Stimulated activated naive CD8-positive, alpha-beta T cell treated with anti-CD3 and anti-CD28 coated beads, Interleukin-15, amount 100 ng/mL, for 72 hours (primary cell): ENCODE measurements at regions not wholly inside any gene's neighbourhood (a gene's known extent, or its start where the extent isn't known, plus 50 kb on each side); places are given as distances from the start of the nearest gene placed in this dataset.

Source experiments
- ATAC-seq: fragments of 150-1000 bp; cut with Tn5 transposase; 2 replicates; pipeline ENCODE4 v1.10.0; 2021; ENCODE audit warnings: mild to moderate bottlenecking, moderate library complexity
- DNase-seq, 2 donors: peaks; one replicate each; pipeline ENCODE4 v3.0.0; 2021 to 2022
- H3K27ac Mint-ChIP-seq, 2 donors: one replicate each; pipeline ENCODE4 v1.8.0; 2022; ENCODE audit warnings: mild to moderate bottlenecking in 2 of 2, mixed read lengths in 2 of 2, moderate library complexity in 2 of 2
- H3K27me3 Mint-ChIP-seq: one replicate; pipeline ENCODE4 v1.8.0; 2022; ENCODE audit warnings: mixed read lengths
- H3K4me1 Mint-ChIP-seq: one replicate; pipeline ENCODE4 v1.8.0; 2022; ENCODE audit warnings: mild to moderate bottlenecking, mixed read lengths
- H3K4me3 Mint-ChIP-seq, 2 donors: one replicate each; pipeline ENCODE4 v1.8.0; 2022; ENCODE audit warnings: mild to moderate bottlenecking in 2 of 2, mixed read lengths in 2 of 2, moderate library complexity in 1 of 2
- H3K9me3 Mint-ChIP-seq, 2 donors: one replicate each; pipeline ENCODE4 v1.8.0; 2022; ENCODE audit warnings: mixed read lengths in 2 of 2

GRCh38 chr2:2799151-2799697 lies 468.1 kb upstream of the MYT1L start:
- no peak for DNase-seq
- H3K4me1 Mint-ChIP-seq = no peaks in the 10 kb centered on the region
- H3K27me3 Mint-ChIP-seq = no peaks in the 10 kb centered on the region
- no peak overlapping the region for H3K27ac Mint-ChIP-seq
- H3K9me3 Mint-ChIP-seq = peaks cover 0 to 5% of the 10 kb centered on the region in 2 donors
- ATAC-seq = no peak
- H3K4me3 Mint-ChIP-seq = no peak overlapping the region

DNA sequence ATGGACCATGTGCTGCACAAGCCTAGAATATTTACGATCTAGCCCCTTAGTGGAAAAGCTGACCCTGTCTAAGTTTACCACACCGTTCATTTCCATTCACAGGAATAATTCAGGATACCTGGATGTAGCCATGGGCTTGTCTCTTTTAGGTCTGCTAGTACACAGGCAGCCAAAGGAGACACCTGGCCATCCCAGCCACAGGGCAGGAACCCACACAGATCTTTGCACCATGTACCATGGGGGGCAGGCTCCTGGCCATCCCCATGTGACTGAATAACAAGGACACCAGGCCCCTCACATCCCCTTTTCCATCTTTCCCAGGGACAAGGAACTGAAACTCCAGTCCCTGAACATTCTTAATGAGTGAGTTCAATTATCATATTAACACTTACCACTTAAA lies 467.3 kb upstream of the MYT1L start:
- no peak for DNase-seq
- no peak for ATAC-seq
- Mint-ChIP-seq H3K27ac (peak overlapping the region in 1 of 2 donors; percentile 74), H3K4me1 (no peaks in the 10 kb centered on the region), H3K4me3 (no peak overlapping the region), H3K27me3 (peaks cover 5% of the 10 kb centered on the region), H3K9me3 (peaks cover 0 to 5% of the 10 kb centered on the region in 2 donors)

DNA sequence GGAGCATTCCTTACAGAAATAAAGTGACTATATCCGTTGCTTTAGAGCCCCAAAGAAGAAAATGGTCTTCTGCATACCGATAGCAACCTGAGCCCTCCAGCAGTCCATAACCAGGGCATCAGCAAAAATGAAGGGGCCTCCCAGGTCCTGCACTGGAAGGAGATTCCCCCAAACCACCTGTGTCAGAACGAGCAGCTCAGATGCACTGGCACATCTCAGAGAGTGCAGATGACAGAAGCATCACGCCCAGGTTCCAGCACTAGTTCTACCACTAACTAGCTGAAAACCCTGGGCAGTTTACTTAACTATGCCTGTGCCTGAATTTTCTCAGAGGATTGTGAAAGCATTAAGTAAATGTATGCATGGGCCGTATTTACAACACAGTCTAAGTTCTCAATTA lies 466.7 kb upstream of the MYT1L start:
- DNase-seq = no peak
- no peak for ATAC-seq
- no peak overlapping the region for H3K4me3 Mint-ChIP-seq
- H3K27ac Mint-ChIP-seq = no peak overlapping the region
- peaks cover 9% of the 10 kb centered on the region for H3K27me3 Mint-ChIP-seq
- peaks cover 0 to 5% of the 10 kb centered on the region in 2 donors for H3K9me3 Mint-ChIP-seq
- no peaks in the 10 kb centered on the region for H3K4me1 Mint-ChIP-seq

DNA sequence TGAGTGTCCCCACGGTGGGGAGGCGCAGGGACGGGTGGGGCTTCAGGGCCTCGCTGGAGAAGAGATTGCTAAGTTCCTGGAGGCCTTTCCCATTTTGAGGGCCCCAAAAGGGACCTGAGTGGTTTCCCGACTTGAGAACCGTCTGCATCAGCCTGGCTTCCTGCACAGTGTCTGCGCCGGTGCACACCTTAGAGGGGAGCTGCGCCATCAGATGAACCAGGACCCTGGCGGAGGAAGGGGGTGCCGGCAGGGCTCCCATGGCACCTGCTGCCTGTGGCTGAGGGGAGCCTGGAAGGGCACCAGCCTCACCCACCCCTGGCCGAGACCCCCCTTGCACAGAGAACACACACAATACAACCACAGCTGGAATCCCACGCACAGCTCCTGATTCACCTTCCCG lies 465.1 kb upstream of the MYT1L start:
- peaks cover 17% of the 10 kb centered on the region for H3K27me3 Mint-ChIP-seq
- peak overlapping the region in 1 of 2 donors; percentile 15 for H3K27ac Mint-ChIP-seq
- no peak overlapping the region for H3K4me3 Mint-ChIP-seq
- ATAC-seq = no peak
- no peaks in the 10 kb centered on the region for H3K9me3 Mint-ChIP-seq
- no peak for DNase-seq
- no peaks in the 10 kb centered on the region for H3K4me1 Mint-ChIP-seq

DNA sequence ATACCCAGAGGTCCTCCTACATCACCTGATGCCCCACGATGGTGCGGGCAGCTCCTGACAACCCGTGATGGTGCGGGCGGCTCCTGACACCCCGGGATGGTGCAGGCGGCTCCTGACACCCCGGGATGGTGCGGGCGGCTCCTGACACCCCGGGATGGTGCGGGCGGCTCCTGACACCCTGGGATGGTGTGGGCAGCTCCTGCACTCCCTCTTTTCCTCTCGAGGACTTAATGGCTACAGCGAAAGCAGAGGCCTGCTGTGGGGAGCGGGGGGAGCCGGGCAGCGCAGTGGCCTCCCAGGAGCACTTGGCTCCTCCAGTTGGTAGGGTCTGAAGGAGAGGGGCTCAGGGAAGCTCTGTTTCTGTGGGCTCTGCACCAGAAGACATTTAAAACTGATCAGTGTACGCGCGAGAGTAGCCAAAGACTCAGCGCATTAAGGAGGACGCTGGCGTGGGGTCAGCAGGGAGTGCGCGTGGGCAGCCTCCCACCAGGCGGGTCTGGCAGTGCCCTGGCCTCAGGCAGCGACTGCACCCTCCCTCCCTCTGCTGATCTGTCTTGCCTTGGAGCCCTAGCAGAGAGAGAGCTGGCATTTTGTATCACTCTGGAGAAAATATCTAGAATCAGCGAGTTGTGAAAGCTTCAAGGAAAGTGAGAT lies 464.5 kb upstream of the MYT1L start:
- Mint-ChIP-seq H3K27ac (no peak overlapping the region), H3K27me3 (peaks cover 17% of the 10 kb centered on the region), H3K4me3 (no peak overlapping the region), H3K4me1 (no peaks in the 10 kb centered on the region), H3K9me3 (no peaks in the 10 kb centered on the region)
- DNase-seq (no peak), ATAC-seq (peak; percentile 34)

DNA sequence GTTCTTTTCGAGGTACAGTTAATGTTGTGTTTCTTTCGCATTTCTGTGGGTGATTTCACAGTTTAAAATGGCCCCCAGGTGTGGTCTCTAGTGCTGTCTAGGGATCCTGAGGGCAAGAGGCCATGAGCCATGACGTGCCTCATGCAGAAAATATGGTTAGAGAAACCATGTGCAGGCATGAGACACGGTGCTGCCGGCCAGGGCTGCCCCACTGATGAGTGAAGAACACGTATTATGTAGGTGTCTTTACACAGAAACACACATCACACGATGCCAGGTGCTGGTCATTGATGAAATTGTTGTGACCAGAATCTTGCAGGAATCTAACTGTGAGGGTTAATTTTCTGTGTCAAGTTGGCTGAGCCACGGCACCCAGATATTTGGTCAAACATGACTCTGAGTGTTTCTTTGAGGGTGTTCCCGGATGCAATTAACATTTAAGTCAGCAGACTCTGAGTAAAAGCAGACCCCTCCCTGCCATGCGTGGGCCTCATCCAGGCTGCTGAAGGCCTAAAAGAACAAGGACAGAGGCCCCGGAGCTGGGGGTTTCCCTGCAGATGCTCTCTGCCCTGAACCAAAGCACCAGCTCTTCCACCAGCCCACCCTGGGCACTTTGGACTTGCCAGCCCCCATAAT lies 463.0 kb upstream of the MYT1L start:
- H3K4me1 Mint-ChIP-seq = no peaks in the 10 kb centered on the region
- H3K9me3 Mint-ChIP-seq = no peaks in the 10 kb centered on the region
- H3K27ac Mint-ChIP-seq = peak overlapping the region in 1 of 2 donors; percentile 51
- ATAC-seq (no peak), DNase-seq (no peak)
- H3K4me3 Mint-ChIP-seq = no peak overlapping the region
- H3K27me3 Mint-ChIP-seq = peaks cover 17% of the 10 kb centered on the region

GRCh38 chr2:2793514-2793913 lies 462.4 kb upstream of the MYT1L start:
- H3K9me3 Mint-ChIP-seq = no peaks in the 10 kb centered on the region
- DNase-seq (no peak), ATAC-seq (no peak)
- H3K27ac Mint-ChIP-seq = peak overlapping the region in 1 of 2 donors; percentile 51
- peaks cover 17% of the 10 kb centered on the region for H3K27me3 Mint-ChIP-seq
- no peaks in the 10 kb centered on the region for H3K4me1 Mint-ChIP-seq
- H3K4me3 Mint-ChIP-seq = no peak overlapping the region

DNA sequence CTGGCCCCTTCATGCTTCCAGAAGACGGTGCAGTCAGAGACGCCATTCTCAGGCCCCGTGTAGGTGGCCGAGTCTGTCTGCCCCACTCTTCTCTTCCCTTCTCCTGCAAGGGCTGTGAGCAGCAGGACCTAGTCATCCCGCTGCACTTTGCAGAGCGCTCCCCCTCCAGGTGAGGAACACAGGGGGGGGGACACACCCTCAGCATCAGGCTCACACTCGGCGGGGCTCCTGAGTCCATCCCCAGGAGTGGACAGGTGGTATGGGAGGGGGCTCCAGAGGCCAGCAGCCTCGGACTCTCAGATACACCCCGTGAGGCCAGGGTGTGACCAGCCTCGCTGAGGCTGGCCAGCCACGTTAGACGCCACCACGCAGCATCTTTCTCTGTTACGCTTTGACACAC lies 460.5 kb upstream of the MYT1L start:
- Mint-ChIP-seq H3K27me3 (peaks cover 17% of the 10 kb centered on the region), H3K4me1 (no peaks in the 10 kb centered on the region), H3K4me3 (no peak overlapping the region), H3K27ac (peak overlapping the region in 1 of 2 donors; percentile 61), H3K9me3 (no peaks in the 10 kb centered on the region)
- DNase-seq = no peak
- ATAC-seq = no peak

DNA sequence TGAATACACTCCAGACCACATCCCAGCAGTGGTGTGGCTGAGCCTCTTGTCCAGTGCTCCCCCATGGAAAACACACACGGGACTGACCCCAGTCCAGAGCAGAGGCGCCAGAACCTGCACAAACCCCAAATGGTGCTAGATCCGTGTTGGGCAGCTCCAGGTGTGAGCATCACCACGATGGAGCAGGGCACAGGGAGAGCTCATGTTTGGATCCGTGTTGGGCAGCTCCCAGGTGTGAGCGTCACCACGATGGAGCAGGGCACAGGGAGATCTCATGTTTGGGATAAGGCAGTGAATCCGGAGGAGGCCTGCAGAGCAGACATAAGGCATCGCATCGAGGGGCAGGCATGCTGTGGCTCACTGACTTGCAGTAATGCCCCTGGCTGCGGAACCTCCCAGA lies 460.0 kb upstream of the MYT1L start:
- DNase-seq = no peak
- no peak overlapping the region for H3K4me3 Mint-ChIP-seq

GRCh38 chr2:2788076-2788475 lies 457.0 kb upstream of the MYT1L start:
- no peak for DNase-seq
- Mint-ChIP-seq H3K4me3 (no peak overlapping the region), H3K4me1 (no peaks in the 10 kb centered on the region), H3K27me3 (peaks cover 26% of the 10 kb centered on the region), H3K9me3 (no peaks in the 10 kb centered on the region), H3K27ac (no peak overlapping the region)
- ATAC-seq = no peak

More for the DNA sequence above, 460.0 kb upstream of the MYT1L start:
- Mint-ChIP-seq H3K27ac (no peak overlapping the region), H3K4me1 (no peaks in the 10 kb centered on the region), H3K27me3 (peaks cover 17% of the 10 kb centered on the region), H3K9me3 (no peaks in the 10 kb centered on the region)
- ATAC-seq = no peak

DNA sequence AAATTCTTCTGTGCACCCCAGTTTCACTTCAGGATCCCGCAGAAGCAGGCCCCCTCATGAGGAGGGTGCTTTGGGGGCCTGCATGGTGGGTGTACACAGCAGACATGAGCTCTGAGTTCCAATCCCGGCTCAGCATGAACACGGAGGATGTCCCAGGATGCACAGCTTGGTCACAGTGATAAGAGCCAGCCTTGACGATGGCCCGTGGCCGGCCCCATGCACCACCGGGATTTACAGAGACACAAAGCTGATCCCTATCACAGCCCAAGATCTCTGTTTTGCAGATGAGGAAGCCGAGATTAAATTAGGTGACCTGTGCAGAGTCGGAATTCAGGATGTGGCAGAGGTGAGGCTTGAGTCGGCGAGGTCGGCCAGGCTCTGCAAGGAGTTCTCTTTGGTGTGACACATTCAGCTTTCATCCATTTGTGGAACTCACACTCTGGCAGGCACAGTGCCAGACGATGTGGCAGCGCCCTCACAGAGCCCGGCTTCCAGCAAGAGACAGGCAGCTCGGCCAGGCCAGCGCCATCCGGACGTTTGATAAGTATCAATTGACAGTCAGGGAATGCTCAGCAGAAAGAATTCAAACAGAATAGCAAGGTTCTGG lies 456.3 kb upstream of the MYT1L start:
- H3K27ac Mint-ChIP-seq = no peak overlapping the region

DNA sequence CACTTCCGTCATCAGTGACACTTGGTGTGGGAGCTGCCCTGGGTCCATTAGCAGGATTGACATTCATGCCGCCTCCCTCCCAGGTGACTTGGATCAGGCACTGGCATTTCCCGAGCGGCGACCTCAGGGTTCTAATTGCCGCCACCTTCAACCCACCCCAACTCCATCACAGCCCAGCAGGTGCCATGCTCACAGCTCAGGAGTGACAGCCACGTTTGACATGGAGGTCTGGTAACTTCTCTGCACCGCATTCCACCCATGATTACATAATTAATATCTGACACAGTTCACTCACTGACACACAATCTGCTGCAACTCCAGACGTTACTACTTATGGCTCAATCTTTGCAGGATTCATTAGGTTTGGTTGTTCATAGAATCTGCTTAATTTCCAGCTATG lies 450.9 kb upstream of the MYT1L start:
- H3K9me3 Mint-ChIP-seq = peaks cover 23 to 26% of the 10 kb centered on the region in 2 donors
- no peaks in the 10 kb centered on the region for H3K4me1 Mint-ChIP-seq
- peaks cover 21% of the 10 kb centered on the region for H3K27me3 Mint-ChIP-seq
- DNase-seq (no peak), ATAC-seq (no peak)
- no peak overlapping the region for H3K27ac Mint-ChIP-seq
- H3K4me3 Mint-ChIP-seq = no peak overlapping the region

More for the DNA sequence above, 456.3 kb upstream of the MYT1L start:
- DNase-seq = no peak
- peaks cover 26% of the 10 kb centered on the region for H3K27me3 Mint-ChIP-seq
- H3K4me1 Mint-ChIP-seq = no peaks in the 10 kb centered on the region
- no peaks in the 10 kb centered on the region for H3K9me3 Mint-ChIP-seq
- H3K4me3 Mint-ChIP-seq = no peak overlapping the region
- no peak for ATAC-seq

DNA sequence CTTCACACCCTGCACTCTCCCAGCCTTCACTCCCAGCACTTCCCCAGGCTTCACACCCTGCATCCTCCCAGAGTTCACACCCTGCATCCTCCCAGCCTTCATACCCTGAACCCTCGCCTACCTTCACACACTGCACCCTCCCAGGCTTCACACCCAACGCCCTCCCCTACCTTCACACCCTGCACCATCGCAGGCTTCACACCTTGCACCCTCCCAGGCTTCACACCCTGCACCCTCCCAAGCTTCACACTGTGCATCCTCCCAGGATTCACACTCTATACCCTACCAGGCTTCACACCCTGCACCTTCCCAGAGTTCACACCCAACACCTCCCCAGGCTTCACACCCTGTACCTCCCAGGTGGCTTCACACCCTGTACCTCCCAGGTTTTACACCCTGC lies 448.7 kb upstream of the MYT1L start:
- DNase-seq (no peak), ATAC-seq (peak; percentile 37)
- H3K4me1 Mint-ChIP-seq = no peaks in the 10 kb centered on the region
- no peak overlapping the region for H3K4me3 Mint-ChIP-seq
- peaks cover 14% of the 10 kb centered on the region for H3K27me3 Mint-ChIP-seq
- H3K9me3 Mint-ChIP-seq = peaks cover 23 to 26% of the 10 kb centered on the region in 2 donors
- H3K27ac Mint-ChIP-seq = peak overlapping the region in 1 of 2 donors; percentile 76

DNA sequence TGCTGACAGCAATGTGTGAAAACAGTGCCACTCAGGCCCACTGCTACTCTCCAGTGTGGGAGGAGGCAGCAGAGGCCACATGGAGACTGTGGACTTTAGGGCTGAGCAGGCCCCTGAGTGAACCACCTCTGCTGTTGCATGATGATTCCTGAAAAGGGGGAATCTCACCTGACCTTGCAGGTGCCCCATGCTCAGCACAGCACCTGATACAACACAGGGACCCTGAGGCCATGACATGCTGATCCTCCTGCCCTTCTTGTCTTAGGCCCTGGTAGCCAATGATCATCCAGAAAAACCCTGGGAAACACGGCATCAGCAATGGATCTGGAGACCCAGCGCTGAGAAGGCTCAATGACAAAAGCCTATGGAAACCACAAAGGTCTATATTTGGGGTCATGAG lies 446.8 kb upstream of the MYT1L start:
- ATAC-seq = no peak
- Mint-ChIP-seq H3K4me1 (no peaks in the 10 kb centered on the region), H3K4me3 (no peak overlapping the region), H3K27ac (no peak overlapping the region), H3K9me3 (peaks cover 23 to 26% of the 10 kb centered on the region in 2 donors), H3K27me3 (peaks cover 2% of the 10 kb centered on the region)
- DNase-seq = no peak

DNA sequence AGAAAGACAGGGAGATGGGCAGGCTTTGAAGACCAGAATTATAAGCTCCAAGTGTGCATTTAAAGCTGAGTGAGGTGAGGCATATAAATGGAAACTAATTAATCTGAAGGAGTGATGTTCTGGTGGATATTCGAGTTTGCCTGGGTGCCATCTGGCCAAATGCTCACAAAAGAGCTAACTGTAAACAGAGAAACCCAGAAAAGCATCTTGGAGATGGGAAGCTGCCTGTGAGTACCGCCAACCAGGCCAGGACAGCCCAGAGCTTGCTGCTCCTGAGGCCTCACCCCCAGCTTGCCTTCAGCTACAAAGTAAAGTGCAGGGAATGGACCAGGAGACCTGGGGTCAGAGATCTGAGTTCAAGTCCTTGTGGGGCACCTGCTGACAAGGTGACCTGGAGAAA lies 446.1 kb upstream of the MYT1L start:
- ATAC-seq (no peak), DNase-seq (no peak)
- Mint-ChIP-seq H3K4me1 (no peaks in the 10 kb centered on the region), H3K27me3 (no peaks in the 10 kb centered on the region), H3K9me3 (peaks cover 23 to 26% of the 10 kb centered on the region in 2 donors), H3K4me3 (no peak overlapping the region), H3K27ac (no peak overlapping the region)

DNA sequence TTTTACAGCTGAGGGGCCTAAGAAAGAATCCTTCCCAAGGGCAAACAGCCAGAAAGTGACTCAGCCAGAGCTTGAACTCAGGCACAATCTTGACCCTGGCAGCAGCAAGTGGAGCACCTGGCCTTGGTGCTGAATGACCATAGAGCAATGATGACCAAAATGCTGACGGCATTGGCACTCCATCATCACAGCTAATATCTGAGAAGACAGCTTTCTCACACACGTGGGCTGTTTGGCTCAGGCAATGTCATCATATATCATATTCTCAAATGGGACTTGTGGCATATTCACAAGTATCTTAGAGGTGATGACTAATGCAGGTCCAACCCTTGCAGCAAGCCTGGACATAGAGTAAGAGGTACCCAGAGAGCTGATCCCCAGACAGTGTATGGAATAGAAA lies 443.9 kb upstream of the MYT1L start:
- ATAC-seq (no peak), DNase-seq (no peak)
- no peak overlapping the region for H3K27ac Mint-ChIP-seq
- H3K27me3 Mint-ChIP-seq = no peaks in the 10 kb centered on the region
- no peaks in the 10 kb centered on the region for H3K4me1 Mint-ChIP-seq
- H3K9me3 Mint-ChIP-seq = peaks cover 9 to 11% of the 10 kb centered on the region in 2 donors
- H3K4me3 Mint-ChIP-seq = no peak overlapping the region
